Activated CD4-positive, alpha-beta T cell treated with anti-CD3 and anti-CD28 coated beads for 24 hours (primary cell): ENCODE measurements at regions not wholly inside any gene's neighbourhood (a gene's known extent, or its start where the extent isn't known, plus 50 kb on each side); places are given as distances from the start of the nearest gene placed in this dataset.
"Not testable (repeated sequence)": the region's sequence is repeated elsewhere in the genome, so short reads cannot be mapped to it uniquely, and the experiment has no call there.

ENCODE experiments used
- DNase-seq, 2 donors: peaks; one replicate each; pipeline ENCODE4 v3.0.0-alpha.2; 2020; ENCODE audit warnings: low read depth in 2 of 2

DNA sequence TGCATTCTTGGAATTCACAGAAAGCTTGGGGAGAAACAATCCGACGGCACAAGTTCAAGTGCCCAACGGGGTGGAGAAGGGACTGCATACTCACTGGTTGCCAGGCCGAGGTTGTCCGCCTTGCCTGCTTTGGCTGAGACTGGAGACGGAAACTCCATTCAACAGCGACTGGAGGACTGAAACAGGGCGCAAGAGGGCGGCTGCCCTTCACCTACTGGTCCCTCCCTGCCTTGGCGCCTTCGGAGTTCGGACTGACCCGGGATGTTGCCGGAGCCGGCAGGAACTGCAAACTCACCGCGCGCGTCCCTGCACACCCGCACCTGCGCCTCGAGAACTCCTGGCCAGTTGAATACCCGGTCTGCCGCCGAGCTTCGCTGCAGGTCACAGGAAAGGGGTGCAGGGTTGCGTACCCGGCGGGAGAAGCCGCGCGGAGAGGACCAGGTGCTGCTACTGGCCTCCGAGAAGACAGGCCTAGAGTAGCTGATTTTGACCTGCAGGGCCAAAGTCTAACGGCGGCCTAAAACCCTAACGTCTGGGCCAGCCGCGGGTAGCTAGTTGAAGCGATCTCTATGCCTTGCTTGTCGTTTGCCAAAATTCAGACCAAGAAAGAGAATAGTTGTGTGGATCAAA is 132.9 kb downstream of the FAM72B start:
- DNase-seq, result not testable (repeated sequence)

DNA sequence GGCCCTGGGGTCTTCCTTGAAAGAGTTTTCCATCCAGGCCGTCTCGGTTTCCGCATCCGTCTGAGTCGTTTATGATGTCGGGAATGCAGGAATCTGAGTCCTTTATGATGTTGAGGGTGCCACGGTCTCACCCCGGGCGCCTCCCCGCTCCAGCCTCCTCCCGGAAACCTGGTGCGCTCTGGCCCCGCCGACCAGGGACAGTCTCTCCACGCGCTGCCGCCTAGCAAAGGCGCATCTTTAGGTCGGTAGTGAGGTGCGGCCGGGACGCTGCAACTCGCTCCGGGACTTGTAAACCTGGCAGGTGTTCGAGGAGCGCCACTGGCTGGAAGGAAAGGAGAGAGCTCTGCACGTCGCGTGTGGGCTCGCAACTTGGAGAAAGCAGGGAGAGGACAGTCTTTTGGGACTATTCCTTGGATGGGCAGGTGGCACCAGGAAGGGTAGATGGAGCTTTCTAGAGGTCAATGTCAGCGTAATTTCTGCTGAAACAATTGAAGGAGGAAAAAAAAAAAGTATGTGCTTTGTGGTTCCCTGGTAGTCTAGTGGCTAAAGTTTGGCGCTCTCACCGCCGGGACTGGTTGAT is 132.0 kb downstream of the FAM72B start:
- DNase-seq, result not testable (repeated sequence)

DNA sequence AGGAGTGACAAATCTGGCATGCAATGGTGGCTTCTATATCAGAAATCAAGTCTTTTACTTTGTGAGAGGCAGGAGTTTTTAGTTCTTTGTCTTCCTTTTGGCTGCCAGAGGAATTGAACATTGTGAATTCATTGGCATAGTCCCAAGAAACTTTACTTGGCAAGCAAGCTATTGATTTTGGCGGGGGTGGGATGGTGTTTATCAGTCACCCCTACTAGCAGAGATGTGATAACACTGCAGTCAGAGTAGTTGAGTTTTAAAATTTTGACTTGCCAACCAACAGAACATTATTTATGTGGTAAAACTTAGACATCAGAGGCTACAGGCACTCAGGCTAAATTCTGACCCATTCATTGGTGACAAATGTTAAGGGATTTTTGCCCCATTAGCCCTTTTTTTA is 129.2 kb downstream of the FAM72B start:
- DNase-seq, result not testable (repeated sequence)

DNA sequence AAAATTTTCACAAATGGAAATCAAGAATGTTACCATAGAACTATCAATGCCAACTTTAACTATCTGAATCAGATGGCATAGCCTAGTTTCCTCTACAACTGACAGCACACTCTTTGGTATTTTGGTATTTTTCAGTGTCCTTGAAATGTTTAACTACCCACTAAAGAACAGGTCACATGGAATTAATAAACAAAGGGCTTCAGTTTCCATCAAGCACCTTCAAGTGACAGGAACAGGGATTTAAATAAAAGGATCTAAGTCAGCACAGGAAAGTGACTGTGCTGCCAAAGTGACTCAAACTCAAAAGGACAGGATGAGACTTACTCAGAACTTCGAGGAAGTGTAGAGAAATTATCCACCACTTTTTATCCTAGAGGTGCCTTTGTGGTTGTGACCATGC is 117.2 kb downstream of the FAM72B start:
- not testable (repeated sequence) for DNase-seq

- not testable (repeated sequence) for DNase-seq
Measured at GRCh38 chr1:121068738-121069499, 115.2 kb downstream of the FAM72B start.

DNA sequence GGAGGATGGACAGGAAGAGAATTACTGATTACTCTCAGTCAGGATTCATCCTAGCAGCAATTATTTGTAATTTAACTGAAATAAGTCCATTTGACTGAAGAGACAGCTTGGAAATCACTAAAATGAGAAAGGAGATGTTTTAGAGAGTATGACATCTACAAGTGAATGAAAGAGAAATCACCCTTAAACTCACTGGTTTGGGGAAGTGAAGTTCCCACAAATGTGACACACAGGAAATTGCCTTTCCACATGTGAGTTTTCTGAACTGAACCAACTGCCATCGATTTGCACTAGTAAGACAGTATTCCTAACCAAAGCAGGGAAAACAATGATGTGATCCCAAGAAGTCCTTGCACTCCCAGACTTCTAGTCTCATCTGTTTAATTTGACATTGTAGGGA is 110.3 kb downstream of the FAM72B start:
- DNase-seq, result not testable (repeated sequence)

- DNase-seq, result not testable (repeated sequence)
Measured at GRCh38 chr1:121075254-121075805, 108.8 kb downstream of the FAM72B start.

GRCh38 chr1:121076674-121077073 is 107.5 kb downstream of the FAM72B start:
- not testable (repeated sequence) for DNase-seq

- DNase-seq, result not testable (repeated sequence)
Measured at GRCh38 chr1:121079655-121080054, 104.5 kb downstream of the FAM72B start.

GRCh38 chr1:121080197-121080903 is 103.8 kb downstream of the FAM72B start:
- not testable (repeated sequence) for DNase-seq

- DNase-seq, result not testable (repeated sequence)
Measured at GRCh38 chr1:121080904-121081264, 103.3 kb downstream of the FAM72B start.

- not testable (repeated sequence) for DNase-seq
Measured at GRCh38 chr1:121081625-121082199, 102.4 kb downstream of the FAM72B start.

GRCh38 chr1:121082995-121083394 is 101.1 kb downstream of the FAM72B start:
- DNase-seq, result not testable (repeated sequence)

DNA sequence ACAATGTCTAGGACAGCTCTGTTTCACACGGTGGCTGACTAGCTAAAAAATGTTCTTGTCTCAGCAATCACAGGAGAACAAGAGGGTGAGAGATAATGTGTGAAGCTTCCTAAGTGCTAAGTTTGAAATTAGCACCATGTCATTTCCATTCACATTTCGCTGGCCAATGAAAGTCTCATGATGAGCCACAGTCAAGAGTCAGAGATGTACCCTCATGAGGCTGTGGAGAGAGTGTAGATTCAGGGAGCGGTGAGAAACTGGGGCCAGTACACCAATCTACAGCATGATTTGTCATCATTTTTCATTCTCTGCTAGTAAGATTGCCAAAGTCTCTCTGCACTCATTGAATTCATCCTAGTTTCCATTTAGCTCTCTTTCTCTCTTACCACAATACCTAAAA is 97.9 kb downstream of the FAM72B start:
- not testable (repeated sequence) for DNase-seq

- not testable (repeated sequence) for DNase-seq
Measured at GRCh38 chr1:121087221-121087620, 96.9 kb downstream of the FAM72B start.

GRCh38 chr1:121088568-121088967 is 95.6 kb downstream of the FAM72B start:
- DNase-seq, result not testable (repeated sequence)

DNA sequence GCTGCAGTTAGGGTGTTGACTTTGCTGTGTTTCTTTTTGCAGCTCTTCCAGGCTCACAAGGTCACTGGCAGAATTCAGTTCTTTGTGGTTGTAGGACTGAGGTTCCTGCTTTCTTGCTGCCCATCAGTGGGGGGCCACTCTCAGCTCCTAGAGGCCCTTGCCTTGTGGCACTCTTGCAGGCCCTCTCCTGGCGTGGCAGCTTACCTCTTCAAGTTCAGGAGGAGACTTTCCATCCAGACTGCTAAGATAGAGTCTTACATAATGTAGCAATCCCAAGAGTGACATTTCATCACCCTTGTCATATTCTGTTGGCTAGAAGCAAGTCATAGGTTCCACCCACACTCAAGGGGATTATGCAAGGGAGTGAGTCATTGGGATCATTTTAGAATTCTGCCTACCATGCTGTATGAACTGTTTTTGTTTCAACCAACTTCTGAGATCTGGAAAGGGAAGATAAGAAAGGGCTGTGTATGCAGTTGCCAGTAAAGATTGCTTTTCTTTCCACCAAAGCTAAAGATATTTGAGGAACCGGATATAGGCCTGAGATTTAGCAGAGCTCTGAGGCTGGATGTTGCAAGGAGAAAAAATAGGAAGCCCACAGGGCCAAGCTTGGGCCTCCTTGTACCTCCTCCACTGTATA is 91.7 kb downstream of the FAM72B start:
- DNase-seq, result not testable (repeated sequence)

GRCh38 chr1:121095014-121095413 is 89.1 kb downstream of the FAM72B start:
- not testable (repeated sequence) for DNase-seq

DNA sequence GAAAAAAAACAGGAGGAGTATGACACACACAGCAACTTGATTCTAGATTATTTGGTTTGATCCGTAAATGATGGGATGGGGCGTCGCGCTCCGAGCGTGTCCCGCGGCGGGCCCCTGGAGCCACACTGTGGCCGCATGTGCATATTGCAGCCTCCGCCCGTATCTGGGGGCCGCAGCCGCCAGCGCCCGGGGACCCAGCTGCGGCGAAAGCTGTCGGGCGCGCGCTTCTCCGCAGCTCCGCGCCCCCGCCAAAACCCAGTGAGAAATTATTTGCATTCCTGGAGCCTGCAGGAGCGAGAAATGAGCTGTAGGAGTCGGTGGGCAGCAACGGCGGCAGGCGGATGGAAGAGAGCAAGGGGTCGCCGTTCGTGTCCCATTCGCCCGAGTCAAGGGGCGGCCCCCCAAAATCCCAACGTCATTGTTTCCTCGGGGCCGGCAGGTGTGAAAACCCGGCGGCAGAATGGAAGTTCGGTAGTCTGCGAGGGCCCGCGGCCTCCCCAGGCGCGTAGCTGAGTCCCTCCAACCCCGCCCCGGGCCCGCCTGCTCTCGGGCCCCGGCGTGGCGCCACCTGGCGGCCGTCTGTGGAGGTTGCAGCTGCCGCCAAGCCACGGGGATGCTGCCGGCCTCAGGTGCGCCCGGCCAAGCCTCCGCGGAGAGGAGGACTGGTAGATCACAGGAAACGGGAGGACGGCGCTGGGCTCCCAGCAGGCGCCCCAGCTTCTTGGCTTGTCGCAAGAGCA is 86.8 kb downstream of the FAM72B start:
- DNase-seq, result peak; percentile 73 to 74

GRCh38 chr1:121097867-121098215 is 86.3 kb downstream of the FAM72B start:
- DNase-seq, result not testable (repeated sequence)
